Natural killer cell (primary cell): ENCODE measurements at regions not wholly inside any gene's neighbourhood (a gene's known extent, or its start where the extent isn't known, plus 50 kb on each side); places are given as distances from the start of the nearest gene placed in this dataset.

ENCODE experiments used
- ATAC-seq, 3 donors: fragments of 150-1000 bp in 2 of 3; fragments of 200-7000 bp in 1 of 3; cut with Tn5 transposase; 1 replicate in 1 of 3; 2 replicates in 2 of 3; pipeline ENCODE4 v1.10.0; 2021; ENCODE audit warnings: mild to moderate bottlenecking in 2 of 3, moderate library complexity in 2 of 3
- DNase-seq, 2 donors: peaks; one replicate each; pipeline versions ENCODE4 v3.0.0 to v3.0.0-alpha.2; 2013 to 2021; ENCODE audit warnings: mixed read lengths in 1 of 2
- H3K27ac ChIP-seq: one replicate; pipeline ENCODE4 v1.5.1; 2013; ENCODE audit warnings: mild to moderate bottlenecking, low read length
- H3K27me3 ChIP-seq: one replicate; pipeline ENCODE4 v1.6.1; 2013; ENCODE audit warnings: low read length; ENCODE audit not compliant: control insufficient read depth, insufficient read depth
- H3K36me3 ChIP-seq: one replicate; pipeline ENCODE4 v1.6.1; 2013; ENCODE audit warnings: low read length; ENCODE audit not compliant: control insufficient read depth, insufficient read depth
- H3K4me1 ChIP-seq: one replicate; pipeline ENCODE4 v1.6.1; 2013; ENCODE audit warnings: low read length; ENCODE audit not compliant: control insufficient read depth, insufficient read depth
- H3K4me3 ChIP-seq: one replicate; pipeline ENCODE4 v1.5.1; 2013; ENCODE audit warnings: low read length
- H3K9me3 ChIP-seq: one replicate; pipeline ENCODE4 v1.6.1; 2013; ENCODE audit warnings: low read length; ENCODE audit not compliant: control insufficient read depth, insufficient read depth
- H3K27ac Mint-ChIP-seq, 2 donors: one replicate each; pipeline ENCODE4 v1.8.0; 2022; ENCODE audit warnings: mild to moderate bottlenecking in 2 of 2, mixed read lengths in 2 of 2, moderate library complexity in 1 of 2
- H3K27me3 Mint-ChIP-seq, 2 donors: one replicate each; pipeline ENCODE4 v1.8.0; 2022; ENCODE audit warnings: low read depth in 2 of 2, mixed read lengths in 2 of 2
- H3K36me3 Mint-ChIP-seq: one replicate; pipeline ENCODE4 v1.8.0; 2022; ENCODE audit warnings: mixed read lengths
- H3K4me1 Mint-ChIP-seq, 2 donors: one replicate each; pipeline ENCODE4 v1.8.0; 2022; ENCODE audit warnings: mixed read lengths in 2 of 2
- H3K4me3 Mint-ChIP-seq: one replicate; pipeline ENCODE4 v1.8.0; 2022; ENCODE audit warnings: mild to moderate bottlenecking, moderate library complexity, mixed read lengths
- H3K9me3 Mint-ChIP-seq, 2 donors: one replicate each; pipeline ENCODE4 v1.8.0; 2022; ENCODE audit warnings: mixed read lengths in 2 of 2
- CTCF ChIP-seq: fragments of 200-600 bp; IDR thresholded peaks from one replicate; pipeline ENCODE4 v1.8.0; 2022; ENCODE audit warnings: antibody characterized with exemption
- WGBS: methylation state at CpG from one replicate; pipeline ENCODE4 v1.1.7; 2013; ENCODE audit warnings: missing lambda C conversion rate; ENCODE audit not compliant: insufficient coverage; 5-methylcytosine and 5-hydroxymethylcytosine counted together
- intact Hi-C: fragments of 100-400 bp; cut with micrococcal nuclease; formaldehyde crosslinking; loops from one replicate; pipeline ENCODE4 v1.14.2; 2022

DNA sequence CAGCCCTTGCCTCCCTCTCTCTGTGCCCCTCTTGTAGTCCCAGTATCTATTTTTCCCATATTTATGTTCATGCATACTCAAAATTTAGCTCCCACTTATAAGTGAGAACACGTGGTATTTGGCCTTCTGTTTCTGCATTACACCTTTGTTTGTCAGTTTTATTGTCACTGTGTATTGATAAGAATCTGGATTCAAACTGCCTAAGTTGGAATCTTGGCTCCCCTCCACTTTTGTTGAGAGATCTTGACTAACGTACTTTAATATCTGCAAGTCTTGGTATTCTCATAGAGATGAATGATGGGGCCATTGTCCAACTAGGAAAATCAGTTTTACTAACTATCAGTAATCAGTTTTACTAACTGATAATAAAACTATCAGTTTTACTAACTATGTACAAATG is 87.8 kb upstream of the PRMT6 start:
- Histone ChIP-seq H3K4me1 (no peaks in the 10 kb centered on the region), H3K4me3 (no peak overlapping the region), H3K27ac (no peak overlapping the region), H3K9me3 (no peaks in the 10 kb centered on the region), H3K36me3 (no peaks in the 10 kb centered on the region), H3K27me3 (no peaks in the 10 kb centered on the region)
- intact Hi-C loops = no loop called here
- ATAC-seq (no peak), DNase-seq (no peak)
- no peak overlapping the region for H3K4me3 Mint-ChIP-seq
- H3K9me3 Mint-ChIP-seq = no peaks in the 10 kb centered on the region
- H3K36me3 Mint-ChIP-seq = no peaks in the 10 kb centered on the region
- no peak for TF ChIP-seq CTCF
- H3K4me1 Mint-ChIP-seq = no peaks in the 10 kb centered on the region
- no peak overlapping the region for H3K27ac Mint-ChIP-seq
- no peaks in the 10 kb centered on the region for H3K27me3 Mint-ChIP-seq
- 74% methylated on average over 2 of the region's 2 CpGs for WGBS

DNA sequence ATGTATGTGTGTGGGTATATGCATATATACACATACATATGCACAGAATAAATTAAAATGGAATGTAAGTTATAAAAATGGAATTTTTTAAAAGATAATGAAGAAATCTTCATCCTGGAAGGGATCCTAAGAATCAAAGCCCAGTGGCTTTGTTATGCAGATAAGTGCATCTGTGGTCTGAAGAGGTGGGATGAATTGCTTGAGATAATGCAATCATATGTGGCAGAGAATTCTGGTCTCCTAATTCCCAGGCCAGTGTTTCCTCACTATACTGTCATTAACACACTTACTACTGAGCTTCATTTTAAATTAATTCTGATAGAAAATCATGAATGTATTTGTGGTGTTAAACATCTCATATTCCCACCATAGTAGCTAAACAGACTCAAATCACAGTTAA is 86.7 kb upstream of the PRMT6 start:
- H3K9me3 Mint-ChIP-seq = no peaks in the 10 kb centered on the region
- Histone ChIP-seq H3K36me3 (no peaks in the 10 kb centered on the region), H3K27ac (no peak overlapping the region), H3K9me3 (no peaks in the 10 kb centered on the region), H3K27me3 (no peaks in the 10 kb centered on the region), H3K4me3 (no peak overlapping the region), H3K4me1 (no peaks in the 10 kb centered on the region)
- H3K27ac Mint-ChIP-seq = no peak overlapping the region
- H3K4me3 Mint-ChIP-seq = no peak overlapping the region
- H3K36me3 Mint-ChIP-seq = no peaks in the 10 kb centered on the region
- TF ChIP-seq CTCF = no peak
- no peak for ATAC-seq
- no peak for DNase-seq
- no peaks in the 10 kb centered on the region for H3K4me1 Mint-ChIP-seq
- intact Hi-C loops = no loop called here
- no peaks in the 10 kb centered on the region for H3K27me3 Mint-ChIP-seq

- WGBS = 68% methylated on average over 2 of the region's 2 CpGs
Observed at GRCh38 chr1:106972074-106972473, 84.4 kb upstream of the PRMT6 start.

More at GRCh38 chr1:106972074-106972473, 84.4 kb upstream of the PRMT6 start:
- Mint-ChIP-seq H3K27me3 (no peaks in the 10 kb centered on the region), H3K4me1 (no peaks in the 10 kb centered on the region), H3K9me3 (no peaks in the 10 kb centered on the region), H3K27ac (no peak overlapping the region), H3K4me3 (no peak overlapping the region), H3K36me3 (no peaks in the 10 kb centered on the region)
- no peak for DNase-seq
- H3K27me3 ChIP-seq = no peaks in the 10 kb centered on the region
- no peaks in the 10 kb centered on the region for H3K9me3 ChIP-seq
- H3K4me1 ChIP-seq = no peaks in the 10 kb centered on the region
- H3K27ac ChIP-seq = no peak overlapping the region
- no peak for ATAC-seq
- no peak for TF ChIP-seq CTCF
- no peak overlapping the region for H3K4me3 ChIP-seq
- H3K36me3 ChIP-seq = no peaks in the 10 kb centered on the region
- intact Hi-C loops = no loop called here
